ENCODE measurements at regions not wholly inside any gene's neighbourhood (a gene's known extent, or its start where the extent isn't known, plus 50 kb on each side); places are given as distances from the start of the nearest gene placed in this dataset.

- Histone ChIP-seq H3K27me3 (replicated peaks in 1 of 4; ENCODE audit: control insufficient read depth in 3 of 4, extremely low read depth in 1 of 4, insufficient read depth in 3 of 4, low read length in 3 of 4) (no peaks in the 10 kb centered on the region), H3K14ac (ENCODE audit: insufficient read length) (no peak overlapping the region), H3K27ac (ENCODE audit: low read depth, low read length) (no peak overlapping the region), H2BK12ac (ENCODE audit: low read depth, low read length) (no peak overlapping the region), H3K36me3 (ENCODE audit: control insufficient read depth in 2 of 4, insufficient read depth in 4 of 4, low read length in 3 of 4) (no peaks in the 10 kb centered on the region), H2BK15ac (ENCODE audit: low read length) (no peak overlapping the region), H3K18ac (ENCODE audit: extremely low read depth, low read length) (no peak overlapping the region), H2BK5ac (ENCODE audit: low read depth, low read length) (no peak overlapping the region), H2AK5ac (ENCODE audit: low read depth, low read length) (no peak overlapping the region; the same call in 1 of the 2 replicates), H4K8ac (ENCODE audit: extremely low read depth, insufficient read depth, low read length) (no peak overlapping the region), H2AFZ (ENCODE audit: low read length) (no peak overlapping the region), H3K4me1 (replicated peaks in 1 of 4; ENCODE audit: control insufficient read depth in 3 of 4, insufficient read depth in 4 of 4, low read length in 3 of 4) (peaks cover 0 to 2% (median 0%) of the 10 kb centered on the region in 4 experiments; a peak in 2 of 7 replicates), H3K9ac (replicated peaks in 1 of 4; ENCODE audit: extremely low read depth in 1 of 4, low read depth in 3 of 4, low read length in 3 of 4) (no peak overlapping the region), H3K9me3 (ENCODE audit: insufficient read depth in 2 of 2, low read depth in 1 of 2, low read length in 1 of 2) (no peaks in the 10 kb centered on the region), H4K5ac (ENCODE audit: insufficient read length, low read depth, low read length) (no peak overlapping the region), H3K79me1 (ENCODE audit: low read depth, low read length) (no peaks in the 10 kb centered on the region), H4K20me1 (replicated peaks in 1 of 2; ENCODE audit: control insufficient read depth in 1 of 2, insufficient read depth in 2 of 2, low read length in 2 of 2) (no peaks in the 10 kb centered on the region), H3K4me2 (ENCODE audit: insufficient read depth in 1 of 2, low read depth in 2 of 2, low read length in 2 of 2) (no peak overlapping the region), H3K4ac (replicated peaks; ENCODE audit: insufficient read length, low read depth, low read length) (no peak overlapping the region), H3K4me3 (ENCODE audit: extremely low read depth in 1 of 4, insufficient read depth in 2 of 4, low read depth in 3 of 4, low read length in 4 of 4) (no peak overlapping the region), H4K91ac (replicated peaks; ENCODE audit: insufficient read length, low read length) (no peak overlapping the region), H2BK120ac (replicated peaks; ENCODE audit: low read depth, low read length) (no peak overlapping the region), H3K79me2 (ENCODE audit: control insufficient read depth in 1 of 2, insufficient read depth in 2 of 2, low read length in 2 of 2) (no peaks in the 10 kb centered on the region), H3K23ac (ENCODE audit: insufficient read length) (no peak overlapping the region), H3K23me2 (ENCODE audit: low read depth, low read length) (no peaks in the 10 kb centered on the region), H2BK20ac (ENCODE audit: low read length) (no peak overlapping the region), H3K56ac (replicated peaks; ENCODE audit: insufficient read length, low read depth, low read length) (no peak overlapping the region)
- FAIRE-seq (no peak), DNase-seq (ENCODE audit: low read depth in 1 of 2, low spot score in 2 of 2) (no peak)
- WGBS, 2 experiments (ENCODE audit: extremely low coverage in 1 of 2, insufficient coverage in 1 of 2, insufficient read length in 1 of 2, insufficient replicate concordance in 2 of 2, low coverage in 1 of 2, low lambda C conversion rate in 2 of 2, missing lambda C conversion rate in 1 of 2) = 92% methylated on average over 3 of the region's 3 CpGs; no CpG with 5 or more reads in 1 of the 2 experiments
- CTCF ChIA-PET (ENCODE audit: partially characterized antibody) = no interaction called here
- POLR2A ChIA-PET (ENCODE audit: partially characterized antibody) = no interaction called here
- TF ChIP-seq NRF1 (IDR thresholded peaks at IDR 0.05; ENCODE audit: low read depth, low read length) (no peak), YY1 (IDR thresholded peaks at IDR 0.05; ENCODE audit: low read depth, low read length) (no peak), HDAC6 (IDR thresholded peaks at IDR 0.05; ENCODE audit: low read depth, low read length) (no peak), SAP30 (IDR thresholded peaks at IDR 0.05; ENCODE audit: insufficient read depth, insufficient replicate concordance, low read length) (no peak), RBBP5 (IDR thresholded peaks at IDR 0.05; ENCODE audit: borderline replicate concordance, low read depth, low read length) (no peak)
Observed at GRCh38 chr13:103515410-103515809, 449.2 kb upstream of the SLC10A2 start.
